DMS 273 (cell line): ENCODE measurements at regions not wholly inside any gene's neighbourhood (a gene's known extent, or its start where the extent isn't known, plus 50 kb on each side); places are given as distances from the start of the nearest gene placed in this dataset.

Experiments
- DNase-seq: peaks from one replicate; lab custom pipeline; 2025; ENCODE audit not compliant: unreplicated experiment; lab: John Stamatoyannopoulos, UW

DNA sequence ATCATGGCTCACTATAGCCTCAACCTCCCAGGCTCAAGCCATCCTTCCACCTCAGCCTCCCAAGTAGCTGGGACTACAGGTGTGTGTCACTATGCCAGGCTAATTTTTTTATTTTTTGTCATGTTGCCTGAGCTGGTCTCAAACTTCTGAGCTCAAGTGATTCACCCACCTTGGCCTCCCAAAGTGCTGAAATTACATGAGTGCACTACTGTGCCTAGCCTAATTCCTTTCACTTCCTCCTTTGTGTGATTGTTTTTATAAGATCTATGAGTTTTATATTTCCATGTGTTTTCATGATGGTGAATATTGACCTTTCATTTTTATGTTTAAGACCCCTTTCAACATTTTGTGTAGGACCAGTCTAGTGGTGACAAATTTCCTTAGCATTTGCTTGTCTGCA, 55.2 kb upstream of the IL12B start:
- no peak for DNase-seq

DNA sequence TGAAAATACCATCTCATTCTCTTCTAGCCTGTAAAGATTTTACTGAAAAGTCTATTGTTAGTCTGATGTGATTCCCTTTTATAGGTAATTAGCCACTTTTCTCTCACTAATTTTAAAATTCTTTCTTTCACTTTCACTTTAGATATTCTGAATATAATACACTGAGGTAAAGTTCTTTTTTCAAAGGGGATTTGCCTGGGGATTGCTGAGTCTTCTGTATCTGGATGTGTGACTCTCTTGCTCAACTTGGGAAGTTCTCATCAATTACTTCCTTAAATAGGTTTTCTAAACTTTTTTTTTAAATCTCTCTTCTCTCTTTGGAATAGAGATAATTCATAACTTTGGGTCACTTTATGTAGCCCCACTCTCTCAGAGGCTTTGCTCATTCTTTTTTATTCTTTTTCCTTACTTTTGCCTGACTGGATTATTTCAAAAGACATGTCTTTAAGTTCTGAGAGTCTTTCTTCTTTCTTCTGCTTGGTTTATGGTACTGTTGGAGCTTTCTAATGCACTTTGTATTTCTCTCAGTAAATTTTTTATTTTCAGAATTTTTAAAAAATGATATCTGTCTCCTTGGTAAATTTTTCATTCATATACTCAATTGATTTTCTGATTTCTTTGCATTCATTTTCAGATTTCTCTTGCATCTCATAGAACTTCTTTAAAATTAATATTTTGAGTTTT, 55.9 kb upstream of the IL12B start:
- DNase-seq: no peak

DNA sequence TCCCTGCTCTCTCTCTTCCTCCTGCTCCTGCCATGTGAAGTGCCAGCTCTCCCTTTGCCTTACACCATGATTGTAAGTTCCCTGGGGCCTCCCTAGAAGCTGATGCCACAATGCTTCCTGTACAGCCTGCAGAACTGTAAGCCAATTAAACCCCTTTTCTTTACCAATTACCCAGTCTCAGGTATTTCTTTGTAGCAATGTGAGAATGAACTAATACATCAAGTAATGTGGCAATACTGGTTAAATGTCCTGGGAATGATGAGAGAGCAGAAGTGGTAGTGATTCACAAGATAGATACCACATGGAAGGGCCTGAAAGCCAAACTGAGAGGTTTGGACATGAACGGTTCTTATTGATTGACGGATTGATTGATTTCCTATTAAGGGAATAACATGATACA, 62.6 kb upstream of the IL12B start:
- no peak for DNase-seq

DNA sequence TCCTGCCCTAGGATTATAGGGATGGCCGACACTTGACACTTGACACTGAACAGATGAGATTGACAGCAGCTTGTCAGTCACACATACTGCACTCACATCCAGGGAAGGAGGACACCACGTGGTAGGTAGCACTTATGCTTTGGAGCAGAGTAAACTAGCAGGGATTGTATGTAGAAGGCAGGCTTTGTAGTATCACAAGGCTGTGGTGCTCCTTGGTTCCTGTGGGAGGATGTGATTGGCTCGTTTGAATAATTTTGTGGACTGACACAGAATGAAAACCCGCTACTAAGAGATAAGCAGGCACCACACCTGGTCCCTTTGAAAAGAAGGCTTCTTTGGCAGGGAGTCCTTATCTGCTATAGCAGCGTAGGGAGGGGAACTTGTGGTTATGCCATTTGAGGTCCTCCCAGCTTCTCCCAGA, 63.6 kb upstream of the IL12B start:
- no peak for DNase-seq

DNA sequence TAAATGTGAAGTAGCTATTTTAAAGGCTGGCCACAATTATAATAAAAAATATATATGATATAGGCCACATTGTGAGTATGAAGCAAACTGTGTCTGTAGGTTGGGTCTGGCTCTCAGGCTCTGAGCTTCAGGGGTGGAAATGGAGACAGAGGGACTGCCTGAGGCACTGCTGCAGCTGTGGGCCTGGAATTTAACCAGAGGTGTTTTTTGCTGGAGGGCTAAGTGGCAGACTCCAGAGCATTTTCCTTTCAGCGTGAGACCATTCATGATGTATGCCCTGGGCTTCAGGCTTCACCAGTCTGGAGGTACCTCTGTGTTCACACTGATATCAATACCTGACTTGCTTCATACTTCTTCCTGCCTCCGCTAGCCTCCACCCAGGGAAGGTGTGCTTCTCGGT, 64.9 kb upstream of the IL12B start:
- no peak for DNase-seq

DNA sequence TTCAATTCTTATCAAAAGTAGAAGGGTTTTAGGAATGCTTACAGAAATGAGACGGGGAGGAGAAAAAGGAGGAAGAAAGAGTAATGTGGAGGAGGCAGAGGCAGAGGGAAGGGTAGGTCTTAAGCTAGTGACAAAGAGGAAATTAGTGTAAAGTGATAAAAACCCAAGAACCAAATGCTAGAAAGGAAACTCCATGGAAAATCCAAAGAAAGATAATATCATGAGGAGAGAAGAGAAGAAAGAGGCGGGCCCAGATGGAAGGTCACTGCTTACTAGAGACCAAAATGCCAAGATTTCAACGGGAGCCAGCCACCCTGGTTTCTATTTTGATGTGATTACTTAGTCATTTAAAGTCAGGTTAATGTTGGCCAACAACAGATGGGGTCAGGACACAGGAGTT, 68.6 kb upstream of the IL12B start:
- no peak for DNase-seq

DNA sequence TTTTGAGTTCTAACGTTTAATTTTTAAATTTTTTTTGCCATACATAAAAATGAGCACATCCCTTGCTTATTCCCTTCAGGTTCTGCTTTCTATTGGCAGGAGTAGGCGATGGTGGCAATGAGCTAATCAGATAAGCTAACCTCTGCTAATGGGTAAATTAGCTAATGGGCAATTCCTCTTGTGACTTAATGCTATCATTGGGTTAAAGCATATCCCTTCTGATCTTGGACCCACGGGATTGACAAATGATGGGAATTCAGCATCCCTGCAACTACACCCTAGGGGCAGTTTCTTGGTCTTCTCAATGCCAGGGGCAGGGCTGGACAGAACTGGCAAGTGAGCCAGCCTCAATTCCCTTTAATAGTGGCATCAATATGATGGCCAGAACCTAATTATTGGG, 70.2 kb upstream of the IL12B start:
- DNase-seq: no peak

DNA sequence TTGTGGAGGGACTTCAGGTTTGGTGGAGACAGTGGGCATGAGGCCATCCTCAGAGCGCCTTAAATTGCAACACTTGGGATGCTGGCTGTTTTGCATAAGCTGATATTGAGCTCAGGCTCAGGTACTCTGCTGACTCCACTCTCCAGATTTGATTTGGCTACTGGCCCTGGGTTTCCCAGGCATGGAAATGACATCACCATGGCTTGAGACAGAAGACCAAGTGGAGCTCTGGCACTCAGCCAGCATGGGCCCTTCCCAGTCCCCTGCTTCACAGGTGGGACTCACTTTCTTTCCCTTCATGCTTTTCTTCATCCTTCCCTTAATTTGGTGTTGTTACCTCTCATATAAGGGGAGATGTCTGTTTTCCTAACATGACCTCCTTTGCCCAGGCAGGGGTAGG, 72.0 kb upstream of the IL12B start:
- DNase-seq: peak; percentile 33

DNA sequence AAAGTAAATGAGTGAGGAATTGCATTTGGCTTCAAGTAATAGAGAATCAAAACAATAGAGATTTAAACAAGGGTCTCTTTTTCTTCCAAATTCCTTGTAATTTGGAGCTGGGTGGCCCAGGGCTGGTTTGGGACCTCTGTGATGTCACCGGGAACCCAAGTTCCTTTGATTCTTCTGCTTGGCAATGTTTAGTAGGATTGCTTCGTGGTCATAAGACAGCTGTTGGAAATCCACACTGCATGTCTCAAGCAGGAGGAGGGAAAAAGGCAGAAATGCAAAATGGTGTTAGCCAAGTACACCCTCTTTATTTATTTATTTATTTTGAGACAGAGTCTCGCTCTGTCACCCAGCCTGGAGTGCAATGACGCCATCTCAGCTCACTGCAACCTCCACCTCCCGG, 72.6 kb upstream of the IL12B start:
- DNase-seq: no peak

DNA sequence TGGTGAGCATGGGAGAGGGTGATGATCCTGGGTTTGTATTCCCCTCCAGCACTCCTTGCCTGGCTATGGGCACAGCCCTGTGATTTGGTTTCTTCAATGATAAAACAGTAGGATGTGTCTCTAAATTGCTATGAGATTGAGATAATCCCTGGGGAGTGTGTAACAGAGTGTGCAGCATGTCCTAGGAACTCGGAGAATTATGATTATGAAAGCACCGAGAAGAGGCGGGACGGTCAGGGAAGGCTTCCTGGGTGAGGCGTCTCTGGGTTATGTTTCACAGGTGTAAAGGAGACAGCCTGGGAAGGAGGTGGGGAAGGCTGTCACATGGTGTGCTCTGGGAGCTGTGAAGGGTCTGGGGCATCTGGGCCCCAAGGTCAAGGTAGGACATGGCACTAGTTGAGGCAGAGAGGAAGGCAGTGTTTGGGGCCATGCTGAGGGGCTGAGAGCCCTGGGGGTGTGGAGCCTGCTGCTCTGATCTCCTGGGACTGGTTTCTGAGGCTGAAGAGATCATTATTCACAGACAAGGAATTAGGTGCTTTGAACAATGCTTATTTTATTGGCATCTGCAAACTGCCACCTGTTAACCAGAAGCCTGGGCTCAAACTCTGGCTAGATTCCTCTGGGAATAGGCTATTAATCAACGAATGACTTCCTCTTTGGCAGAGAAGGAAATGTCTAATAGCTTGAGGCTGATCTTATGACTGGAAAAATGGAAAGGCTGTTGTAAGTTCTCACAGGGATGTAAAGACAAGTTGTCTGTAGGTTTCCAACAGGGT, 73.8 kb upstream of the IL12B start:
- peak; percentile 66 for DNase-seq

DNA sequence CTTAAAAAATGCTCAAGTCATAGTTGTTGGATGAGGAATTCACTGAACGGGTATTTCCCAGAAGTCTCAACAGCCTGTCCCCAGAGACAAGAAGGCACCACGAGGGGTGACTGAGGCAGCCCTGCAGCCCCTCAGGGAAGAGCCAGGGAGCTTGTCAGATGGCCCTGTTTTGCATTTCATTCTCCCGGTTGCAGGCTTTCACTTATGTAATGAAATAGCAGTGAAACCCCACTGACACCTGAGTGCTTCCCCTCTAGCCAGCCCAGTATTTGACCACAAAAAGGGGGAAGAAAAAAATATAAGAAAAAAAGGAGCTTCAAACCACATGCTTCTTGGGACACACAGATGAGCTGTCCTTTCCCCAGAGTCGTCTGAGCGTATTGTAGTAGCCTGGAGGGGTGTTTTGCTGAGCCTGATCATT, 75.3 kb upstream of the IL12B start:
- DNase-seq: no peak

DNA sequence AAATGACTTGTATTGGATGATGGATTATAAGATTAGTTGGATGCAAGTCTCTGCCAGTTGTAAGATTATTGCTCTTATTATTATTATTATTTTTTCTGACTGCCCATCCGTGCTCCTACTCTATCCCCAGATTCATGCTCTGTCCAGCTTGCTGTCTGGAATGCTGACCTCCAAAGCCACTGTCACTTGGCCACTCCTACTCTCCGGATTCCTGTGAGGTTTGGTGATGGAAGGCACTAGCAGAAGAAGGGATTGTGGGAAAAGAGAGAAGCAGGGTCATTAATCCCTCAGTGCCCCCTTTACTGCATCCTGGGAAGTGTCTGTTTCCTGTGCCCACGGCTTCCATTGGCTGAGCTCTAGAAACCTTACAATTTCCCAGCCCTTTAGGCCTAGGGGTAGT, 76.3 kb upstream of the IL12B start:
- no peak for DNase-seq

DNA sequence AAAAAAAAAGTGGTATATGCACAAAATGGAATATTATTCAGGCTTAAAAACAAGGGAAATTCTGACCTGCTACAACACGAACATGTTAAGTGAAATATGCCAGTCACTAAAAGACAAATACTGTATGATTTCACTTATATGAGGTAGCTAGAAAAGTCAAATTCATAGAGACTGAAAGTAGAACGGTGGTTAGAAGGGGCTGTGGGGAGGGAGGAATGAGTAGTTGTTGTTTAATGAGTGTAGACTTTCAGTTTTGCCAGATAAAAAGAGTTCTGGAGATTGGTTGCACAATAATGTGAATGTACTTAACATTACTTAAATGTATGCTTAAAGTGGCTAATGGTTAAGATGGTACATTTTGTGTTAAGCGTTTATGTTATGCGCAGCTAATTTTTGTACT, 79.5 kb upstream of the IL12B start:
- DNase-seq: no peak

DNA sequence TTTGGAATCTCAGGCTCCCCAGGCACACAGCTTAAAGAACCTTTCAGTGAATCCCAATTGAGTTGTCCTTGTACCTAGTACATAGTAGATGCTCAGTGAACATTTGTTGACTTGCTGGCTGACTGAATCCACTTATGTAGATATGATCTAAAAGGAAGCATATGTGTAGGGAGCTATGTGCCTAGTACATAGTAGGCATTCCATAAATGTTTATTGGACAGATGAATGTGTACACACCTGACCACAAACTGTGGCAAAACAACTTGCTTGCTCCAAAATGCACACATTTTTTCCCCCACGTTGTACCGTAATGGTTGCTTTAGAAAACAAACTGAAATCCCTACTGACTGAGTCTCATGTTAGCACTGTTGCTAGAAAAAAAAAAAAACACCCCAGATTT, 80.2 kb upstream of the IL12B start:
- no peak for DNase-seq

DNA sequence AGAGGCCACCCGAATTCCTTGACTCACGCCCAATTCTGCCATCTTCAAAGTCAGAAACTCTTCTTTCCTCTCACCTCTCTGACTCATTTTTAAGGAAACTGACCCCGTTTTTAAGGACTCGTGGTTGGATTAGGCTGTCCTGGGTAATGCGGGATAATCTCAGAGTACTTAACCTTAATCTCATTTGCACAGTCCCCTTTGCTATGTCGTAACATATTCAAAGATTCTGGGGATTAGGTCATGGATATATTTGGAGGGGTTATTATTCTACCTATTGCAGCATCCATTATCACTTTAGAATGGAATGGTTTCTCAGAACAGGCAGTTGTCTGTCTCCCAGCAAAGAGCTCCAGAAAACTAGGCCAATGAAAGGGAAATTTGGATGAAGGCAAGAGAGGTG, 80.8 kb upstream of the IL12B start:
- no peak for DNase-seq

DNA sequence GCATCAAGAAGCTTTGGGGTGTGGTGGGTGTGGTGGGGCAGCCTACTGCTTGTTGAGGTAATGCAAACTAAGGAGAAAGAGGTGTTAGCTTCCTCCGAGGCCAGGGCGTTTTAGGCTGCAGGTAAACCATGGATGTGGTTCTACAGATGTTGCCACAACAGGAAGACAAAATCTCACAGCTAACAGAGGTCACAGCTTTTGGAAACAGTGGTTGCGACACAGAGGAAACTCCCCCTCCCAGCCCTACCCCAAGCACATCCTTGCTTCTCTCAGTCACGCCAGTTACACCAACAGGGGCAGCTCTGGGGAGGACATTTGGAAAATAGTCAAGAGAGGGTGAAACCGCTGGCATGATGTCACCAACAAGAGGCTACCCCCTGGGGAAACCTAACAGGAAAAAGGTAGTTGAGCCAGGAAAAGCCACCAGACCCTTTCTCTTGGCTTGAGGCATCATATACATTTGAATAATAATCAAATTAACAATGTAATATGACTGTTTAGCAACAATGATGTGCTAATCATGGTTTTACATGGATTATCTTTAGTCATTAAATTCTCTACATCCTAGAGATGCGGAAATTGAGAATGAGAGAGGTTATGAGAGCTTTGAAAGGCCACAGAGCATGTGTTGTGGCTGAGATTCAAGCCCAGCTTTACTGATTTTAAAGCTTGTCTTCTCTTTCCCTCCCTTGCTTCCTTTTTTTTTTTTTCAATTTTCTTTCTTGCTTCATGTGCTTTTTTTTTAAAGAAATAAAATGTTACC, 82.2 kb upstream of the IL12B start:
- no peak for DNase-seq

DNA sequence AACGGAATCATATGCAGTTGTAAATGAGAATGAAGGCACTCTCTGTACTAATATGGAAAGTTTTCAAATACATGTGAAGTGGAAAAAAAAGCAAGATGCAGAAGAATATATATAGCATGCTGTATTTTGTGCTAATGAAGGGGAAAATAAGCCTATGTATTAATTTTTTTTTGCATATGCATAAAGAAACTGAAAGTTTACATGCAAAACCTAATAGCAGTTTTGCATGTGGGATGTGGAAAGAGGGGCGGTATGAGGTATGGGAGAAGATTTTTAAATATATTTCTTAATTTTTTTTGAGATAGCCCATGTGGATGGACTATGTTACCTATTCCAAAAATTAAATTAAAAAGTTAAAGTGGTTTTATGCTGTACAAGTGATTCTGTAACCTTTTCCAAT, 83.7 kb upstream of the IL12B start:
- no peak for DNase-seq

DNA sequence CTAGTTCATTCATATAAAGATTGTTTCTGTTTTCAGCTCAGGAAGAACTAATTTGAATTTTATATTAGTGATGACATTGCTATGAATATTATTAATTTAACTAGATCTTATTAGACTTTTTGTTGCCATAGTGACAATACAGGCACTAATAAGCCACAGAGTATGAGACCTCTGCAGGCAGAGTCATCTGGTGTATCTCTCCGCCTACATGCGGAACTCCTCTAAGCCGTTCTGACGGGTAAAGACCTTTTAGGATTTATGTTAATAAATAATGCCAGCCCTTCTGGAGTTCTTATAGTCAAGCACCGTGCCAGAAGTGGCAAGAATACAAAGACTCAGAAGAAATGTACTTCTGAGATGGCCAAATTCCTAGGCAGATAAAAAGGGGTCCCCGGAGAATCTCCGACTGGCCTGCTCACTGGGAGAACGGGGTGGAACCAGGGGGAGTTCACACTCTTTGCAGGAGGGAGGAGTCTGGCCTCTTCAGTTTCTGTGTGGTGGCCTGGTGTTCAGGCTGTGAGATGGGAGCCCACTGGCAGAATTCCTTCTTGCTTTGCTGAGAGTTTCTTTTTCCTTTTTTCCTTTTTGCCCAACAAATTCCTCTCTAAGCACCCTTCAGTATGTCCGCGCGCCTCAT, 85.1 kb upstream of the IL12B start:
- DNase-seq: no peak

DNA sequence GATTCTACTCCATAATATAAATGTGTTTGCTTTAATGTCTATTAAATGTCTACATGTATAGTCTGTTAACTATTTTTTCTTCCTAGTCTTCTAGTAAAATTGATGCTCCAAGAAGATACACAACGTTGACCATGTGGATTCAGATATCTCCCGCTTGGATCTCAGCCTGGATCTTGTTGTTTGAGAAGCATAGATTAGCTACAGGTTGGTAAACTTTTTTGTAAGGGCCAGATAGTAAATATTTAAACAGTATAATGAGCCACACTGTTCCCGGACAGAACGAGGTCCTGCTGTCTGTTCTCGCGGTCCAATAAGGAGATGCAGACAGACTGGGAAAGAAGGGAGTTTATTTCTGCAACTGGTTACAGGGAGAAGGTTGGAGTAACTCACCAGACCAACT, 86.2 kb upstream of the IL12B start:
- DNase-seq: no peak

DNA sequence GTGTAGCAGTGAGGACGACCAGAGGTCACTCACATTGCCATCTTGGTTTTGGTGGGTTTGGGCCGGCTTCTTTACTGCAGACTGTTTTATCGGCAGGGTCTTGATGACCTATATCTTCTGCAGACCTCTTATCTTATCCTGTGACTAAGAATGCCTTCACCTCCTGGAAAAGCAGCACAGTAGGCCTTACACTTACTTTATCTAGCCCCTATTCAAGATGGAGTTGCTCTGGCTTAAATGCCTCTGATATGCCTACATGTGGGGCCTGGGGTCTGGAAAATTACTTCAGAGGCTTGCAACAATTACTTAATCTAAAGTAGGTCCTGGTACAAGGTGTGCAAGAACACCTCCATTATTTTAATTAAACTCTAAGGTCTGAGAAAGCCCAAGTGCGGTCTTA, 86.9 kb upstream of the IL12B start:
- no peak for DNase-seq

DNA sequence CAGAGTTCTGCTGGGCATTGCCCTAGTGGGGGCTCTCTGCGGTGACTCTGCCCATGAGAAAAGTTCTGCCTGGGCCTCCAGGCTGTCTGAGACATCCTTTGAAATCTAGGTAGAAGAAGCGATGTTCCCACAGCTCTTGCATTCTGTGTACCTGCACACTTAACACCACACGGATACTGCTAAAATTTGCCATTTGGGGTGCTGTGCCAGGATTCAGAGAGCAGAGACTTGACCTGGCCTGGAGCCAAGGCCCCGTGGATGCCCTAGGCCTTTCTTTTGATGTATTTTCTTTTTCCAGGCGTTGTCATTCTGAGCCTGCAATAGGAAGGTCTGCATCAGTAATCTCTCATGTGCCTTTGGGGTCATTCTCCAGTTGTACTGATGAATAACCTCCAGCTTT, 89.3 kb upstream of the IL12B start:
- peak; percentile 71 for DNase-seq

DNA sequence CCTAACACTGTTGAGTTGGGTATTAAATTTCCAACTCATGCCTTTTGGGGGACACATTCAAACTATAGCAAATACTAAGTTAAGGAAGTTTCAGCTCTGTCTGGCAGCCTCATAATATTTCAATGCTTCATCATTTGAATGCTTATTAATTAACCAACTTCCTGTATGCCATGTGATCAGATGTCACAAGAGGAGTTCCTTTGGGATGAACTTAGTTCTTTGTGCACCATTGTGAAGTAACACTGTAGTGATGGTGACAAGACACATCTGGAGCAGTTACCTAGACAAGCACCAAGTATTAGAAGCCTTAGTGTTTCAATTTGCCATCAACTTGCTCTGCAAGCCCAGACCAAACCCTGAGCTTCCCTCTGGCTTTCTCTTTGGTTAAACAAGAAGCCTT, 90.7 kb upstream of the IL12B start:
- DNase-seq: no peak
